Astrocyte (in vitro differentiated cells and primary cell): ENCODE measurements at regions not wholly inside any gene's neighbourhood (a gene's known extent, or its start where the extent isn't known, plus 50 kb on each side); places are given as distances from the start of the nearest gene placed in this dataset.

Experiments
- CTCF ChIP-seq: IDR thresholded peaks from 2 replicates; pipeline ENCODE4 v1.5.1; 2011; ENCODE audit warnings: low read depth, mild to moderate bottlenecking, inconsistent platforms, low read length, moderate library complexity; ENCODE audit not compliant: insufficient read depth
- EZH2 ChIP-seq: IDR thresholded peaks from 2 replicates; pipeline ENCODE4 v1.6.1; 2012; ENCODE audit warnings: mild to moderate bottlenecking, low read length, inconsistent platforms; ENCODE audit not compliant: insufficient read depth

GRCh38 chr6:117206522-117206921, 58.8 kb upstream of the VGLL2 start:
- TF ChIP-seq CTCF, result no peak
- TF ChIP-seq EZH2, result no peak
